ENCODE measurements at regions not wholly inside any gene's neighbourhood (a gene's known extent, or its start where the extent isn't known, plus 50 kb on each side); places are given as distances from the start of the nearest gene placed in this dataset.
A peak's percentile ranks its signal among the peaks of the same experiment; 100 is the strongest.

GRCh38 chr2:30371028-30371689 lies 75.9 kb upstream of the LCLAT1 start:
- DNase-seq (ENCODE audit: low spot score), result no peak

DNA sequence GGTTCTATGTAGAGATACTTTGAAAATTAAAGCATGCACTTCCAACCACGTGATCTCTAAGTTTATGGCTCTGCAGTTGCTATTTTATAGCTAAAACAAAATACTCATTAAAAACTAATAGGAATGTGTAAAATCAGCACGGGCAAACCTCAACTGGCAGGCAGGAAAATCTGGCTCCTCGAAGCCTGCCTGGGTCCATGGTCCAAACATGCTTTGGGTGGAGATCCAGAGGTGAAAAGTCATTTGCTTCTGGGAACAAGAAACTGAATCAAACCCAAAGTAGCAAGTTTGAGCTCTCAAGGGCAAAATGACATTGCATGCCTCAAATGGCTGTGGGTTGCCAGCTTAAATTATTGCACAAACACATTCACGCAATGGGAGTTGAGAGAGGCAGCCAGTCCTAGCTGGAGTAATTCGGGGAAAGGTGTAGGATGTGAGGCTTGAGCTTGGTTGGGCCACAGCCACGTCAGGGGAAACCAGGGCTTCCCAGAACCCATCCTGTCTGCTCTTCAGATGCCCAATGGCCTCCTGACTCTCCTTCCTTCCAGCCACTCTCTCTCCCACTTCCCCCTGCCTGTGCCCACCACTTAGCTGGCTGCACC lies 75.2 kb upstream of the LCLAT1 start:
- DNase-seq (ENCODE audit: low spot score), result no peak

DNA sequence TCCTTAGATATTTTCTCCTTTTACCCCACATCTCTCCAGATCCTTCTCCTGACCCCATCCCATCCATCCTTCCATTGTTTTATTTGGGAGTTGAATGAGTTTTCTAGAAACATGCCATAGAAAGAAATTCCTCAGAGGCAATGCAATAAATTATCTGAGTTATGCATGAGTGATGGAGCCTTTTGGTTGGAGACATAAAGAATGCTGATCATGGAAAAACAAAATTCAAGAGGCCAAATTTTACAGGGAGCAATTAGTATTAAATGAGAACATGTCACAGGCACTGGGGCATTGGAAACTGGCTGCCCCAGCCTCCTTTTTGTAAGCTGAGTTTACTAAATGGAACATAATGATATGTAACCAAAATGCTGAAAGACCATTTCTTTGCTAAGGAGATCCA lies 74.2 kb upstream of the LCLAT1 start:
- DNase-seq (ENCODE audit: low spot score), result no peak

GRCh38 chr2:30373881-30374302 lies 73.2 kb upstream of the LCLAT1 start:
- no peak for DNase-seq (ENCODE audit: low spot score)

DNA sequence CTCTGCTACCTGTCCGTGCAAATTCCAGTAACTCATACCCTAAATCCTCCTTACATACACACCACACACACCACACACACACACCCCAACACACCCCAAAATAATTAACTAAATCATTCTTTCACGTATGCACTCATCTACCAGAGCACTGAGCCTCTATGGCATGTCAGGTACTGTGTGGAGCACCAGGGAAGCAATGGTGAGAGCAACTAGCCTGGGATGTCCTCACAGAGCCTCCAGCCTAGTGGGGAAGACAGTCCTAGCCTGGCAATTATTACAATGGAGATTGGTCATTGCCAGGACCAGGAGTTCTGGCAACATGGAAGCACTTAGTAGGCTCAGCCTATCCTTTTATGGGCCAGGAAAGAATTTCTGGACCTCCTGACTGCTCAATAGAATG lies 72.7 kb upstream of the LCLAT1 start:
- no peak for DNase-seq (ENCODE audit: low spot score)

GRCh38 chr2:30375915-30376314 lies 71.1 kb upstream of the LCLAT1 start:
- DNase-seq (ENCODE audit: low spot score), result no peak

DNA sequence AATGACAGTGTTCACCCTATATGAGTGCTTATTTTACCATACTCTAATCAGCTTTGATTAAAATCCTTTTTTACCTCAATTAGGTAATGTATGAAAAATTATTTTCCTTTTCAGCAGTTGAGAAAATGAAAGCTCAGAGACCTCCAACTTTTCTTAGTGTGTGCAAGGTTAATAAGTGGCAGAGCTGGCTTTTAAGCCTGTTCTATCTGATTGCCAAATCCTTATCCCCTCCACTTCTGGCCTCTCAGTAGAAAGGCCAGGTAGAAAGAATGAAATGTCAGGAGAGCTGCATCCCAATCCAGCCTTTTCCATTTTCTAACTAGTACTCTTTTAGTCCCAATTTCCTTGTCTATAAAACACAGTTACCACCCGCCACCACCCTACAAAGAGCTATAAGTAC lies 67.6 kb upstream of the LCLAT1 start:
- DNase-seq (ENCODE audit: low spot score), result no peak

DNA sequence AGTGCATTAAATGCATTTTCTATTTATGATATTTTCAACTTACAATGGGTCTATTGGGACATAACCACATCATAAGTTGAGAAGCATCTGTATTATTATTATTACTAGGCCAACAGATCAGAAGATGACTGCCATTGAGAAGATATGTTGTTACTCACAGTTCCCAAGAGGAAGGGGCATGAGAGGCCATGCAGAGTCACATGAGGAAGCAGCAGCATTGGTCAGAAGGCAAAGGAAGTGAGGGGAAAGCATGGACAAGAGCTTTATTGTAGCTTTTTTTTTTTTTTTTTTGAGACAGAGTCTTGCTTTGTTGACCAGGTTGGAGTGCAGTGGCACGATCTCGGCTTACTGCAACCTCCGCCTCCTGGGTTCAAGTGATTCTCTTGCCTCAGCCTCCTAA lies 66.2 kb upstream of the LCLAT1 start:
- no peak for DNase-seq (ENCODE audit: low spot score)

- no peak for DNase-seq (ENCODE audit: low spot score)
These were observed 64.8 kb upstream of the LCLAT1 start for GRCh38 chr2:30382162-30382783.

DNA sequence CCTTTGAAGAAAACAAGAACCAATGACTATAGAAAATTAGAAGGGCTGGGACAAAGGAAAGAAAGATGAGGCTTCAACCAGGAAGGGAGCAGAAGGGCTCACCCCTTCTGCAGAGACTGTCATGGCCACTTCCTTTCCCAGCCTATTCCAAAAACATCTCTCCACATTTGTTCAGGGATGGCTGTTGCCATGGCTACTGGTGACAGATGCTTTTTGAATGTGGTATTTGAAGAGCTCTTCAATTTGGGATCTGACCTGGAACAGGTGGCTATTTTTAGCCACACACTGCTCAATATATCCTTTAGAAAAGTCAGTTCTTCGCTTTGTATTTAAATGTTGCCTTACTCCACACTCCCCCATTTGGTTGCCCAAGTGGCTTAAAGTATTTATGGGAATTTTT lies 64.1 kb upstream of the LCLAT1 start:
- peak; percentile 50 for DNase-seq (ENCODE audit: low spot score)

- DNase-seq (ENCODE audit: low spot score), result no peak
These were observed 61.7 kb upstream of the LCLAT1 start for GRCh38 chr2:30385327-30385726.

DNA sequence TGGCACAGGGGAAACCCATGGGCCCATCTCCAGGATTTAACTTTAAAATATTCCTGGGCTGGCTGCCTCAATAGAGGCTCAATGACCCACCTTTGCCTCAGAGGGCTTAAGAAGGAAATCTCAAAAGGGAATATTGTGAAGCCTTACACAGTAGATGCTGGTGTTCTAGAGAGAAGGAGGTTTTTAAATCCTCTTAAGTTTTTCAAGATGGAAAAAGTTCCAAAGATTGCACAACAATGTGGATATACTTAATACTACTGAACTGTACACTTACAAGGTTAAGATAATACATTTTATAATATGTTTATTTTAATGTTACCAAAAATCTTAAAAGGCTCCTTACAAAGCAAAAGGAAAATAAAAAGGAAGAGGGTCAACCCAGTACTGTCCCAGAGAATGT lies 54.9 kb upstream of the LCLAT1 start:
- no peak for DNase-seq (ENCODE audit: low spot score)

GRCh38 chr2:30393510-30393909 lies 53.5 kb upstream of the LCLAT1 start:
- DNase-seq (ENCODE audit: low spot score), result no peak

DNA sequence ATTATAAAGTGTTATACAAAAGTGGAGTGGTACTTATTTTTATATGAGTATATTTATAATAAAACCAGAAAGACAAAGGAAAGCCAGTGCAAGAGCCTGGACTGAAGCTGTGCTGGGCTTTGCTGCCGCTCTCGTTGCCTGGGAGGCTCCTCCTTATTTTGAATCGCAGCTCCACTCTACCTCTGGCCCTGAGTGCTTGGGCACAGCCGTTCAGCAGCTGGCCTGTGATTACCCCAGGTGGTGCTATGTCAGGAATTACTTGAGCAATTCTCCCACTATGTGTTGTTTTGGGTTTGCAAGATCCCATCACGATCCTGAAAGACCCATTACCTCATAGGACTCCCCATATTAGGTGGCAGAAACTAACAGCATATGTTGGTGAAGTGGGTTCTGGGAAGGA lies 53.0 kb upstream of the LCLAT1 start:
- DNase-seq (ENCODE audit: low spot score), result no peak

GRCh38 chr2:30396436-30397232 lies 50.4 kb upstream of the LCLAT1 start:
- no peak for DNase-seq (ENCODE audit: low spot score)

All from cerebellar cortex (tissue), 1 donor.